ENCODE measurements at regions not wholly inside any gene's neighbourhood (a gene's known extent, or its start where the extent isn't known, plus 50 kb on each side); places are given as distances from the start of the nearest gene placed in this dataset.

GRCh38 chr9:107945493-107945892 is 455.9 kb upstream of the KLF4 start:
- no peak for DNase-seq (ENCODE audit: low read depth)
- no peak for FAIRE-seq
- no peaks in the 10 kb centered on the region for H3K27me3 ChIP-seq (ENCODE audit: control insufficient read depth, insufficient read depth, low read length)
- no peaks in the 10 kb centered on the region for H3K36me3 ChIP-seq (ENCODE audit: control insufficient read depth, insufficient read depth, low read length)
- no peak overlapping the region for H3K4me3 ChIP-seq (ENCODE audit: low read depth, low read length)
- TF ChIP-seq, protein P1, sequence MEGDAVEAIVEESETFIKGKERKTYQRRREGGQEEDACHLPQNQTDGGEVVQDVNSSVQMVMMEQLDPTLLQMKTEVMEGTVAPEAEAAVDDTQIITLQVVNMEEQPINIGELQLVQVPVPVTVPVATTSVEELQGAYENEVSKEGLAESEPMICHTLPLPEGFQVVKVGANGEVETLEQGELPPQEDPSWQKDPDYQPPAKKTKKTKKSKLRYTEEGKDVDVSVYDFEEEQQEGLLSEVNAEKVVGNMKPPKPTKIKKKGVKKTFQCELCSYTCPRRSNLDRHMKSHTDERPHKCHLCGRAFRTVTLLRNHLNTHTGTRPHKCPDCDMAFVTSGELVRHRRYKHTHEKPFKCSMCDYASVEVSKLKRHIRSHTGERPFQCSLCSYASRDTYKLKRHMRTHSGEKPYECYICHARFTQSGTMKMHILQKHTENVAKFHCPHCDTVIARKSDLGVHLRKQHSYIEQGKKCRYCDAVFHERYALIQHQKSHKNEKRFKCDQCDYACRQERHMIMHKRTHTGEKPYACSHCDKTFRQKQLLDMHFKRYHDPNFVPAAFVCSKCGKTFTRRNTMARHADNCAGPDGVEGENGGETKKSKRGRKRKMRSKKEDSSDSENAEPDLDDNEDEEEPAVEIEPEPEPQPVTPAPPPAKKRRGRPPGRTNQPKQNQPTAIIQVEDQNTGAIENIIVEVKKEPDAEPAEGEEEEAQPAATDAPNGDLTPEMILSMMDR (IDR thresholded peaks at IDR 0.05; ENCODE audit: insufficient read depth, low read length, severe bottlenecking): no peak

- no peak overlapping the region for H3K4me3 ChIP-seq (ENCODE audit: low read depth, low read length)
- no peaks in the 10 kb centered on the region for H3K27me3 ChIP-seq (ENCODE audit: control insufficient read depth, insufficient read depth, low read length)
- H3K36me3 ChIP-seq (ENCODE audit: control insufficient read depth, insufficient read depth, low read length): no peaks in the 10 kb centered on the region
- no peak for DNase-seq (ENCODE audit: low read depth)
- FAIRE-seq: no peak
- TF ChIP-seq, protein P1 (IDR thresholded peaks at IDR 0.05; ENCODE audit: insufficient read depth, low read length, severe bottlenecking): no peak
Observed at GRCh38 chr9:107944387-107944786, 454.8 kb upstream of the KLF4 start.

GRCh38 chr9:107943901-107944300 is 454.3 kb upstream of the KLF4 start:
- FAIRE-seq (no peak), DNase-seq (ENCODE audit: low read depth) (no peak)
- TF ChIP-seq, protein P1 (IDR thresholded peaks at IDR 0.05; ENCODE audit: insufficient read depth, low read length, severe bottlenecking): no peak
- H3K27me3 ChIP-seq (ENCODE audit: control insufficient read depth, insufficient read depth, low read length): no peaks in the 10 kb centered on the region
- no peak overlapping the region for H3K4me3 ChIP-seq (ENCODE audit: low read depth, low read length)
- no peaks in the 10 kb centered on the region for H3K36me3 ChIP-seq (ENCODE audit: control insufficient read depth, insufficient read depth, low read length)

DNA sequence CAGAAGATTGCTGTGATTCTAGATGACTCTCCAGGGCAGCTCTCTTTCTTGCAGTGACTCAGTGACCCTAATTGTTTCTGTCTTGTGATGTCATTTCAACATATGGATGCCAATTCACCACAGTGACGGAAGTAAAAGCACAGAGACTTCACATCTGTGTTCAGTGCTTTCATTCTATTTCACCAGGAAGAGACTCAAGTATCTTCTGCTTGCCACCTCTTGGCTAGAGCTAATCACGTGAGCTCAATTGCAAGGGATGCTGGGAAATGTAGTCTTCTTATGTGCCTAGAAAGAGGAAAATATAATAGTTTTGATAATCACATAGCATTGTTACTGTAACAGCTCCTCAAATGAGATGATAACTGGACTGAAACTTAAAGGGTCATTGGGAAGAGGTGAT is 453.3 kb upstream of the KLF4 start:
- DNase-seq (ENCODE audit: low read depth): no peak

DNA sequence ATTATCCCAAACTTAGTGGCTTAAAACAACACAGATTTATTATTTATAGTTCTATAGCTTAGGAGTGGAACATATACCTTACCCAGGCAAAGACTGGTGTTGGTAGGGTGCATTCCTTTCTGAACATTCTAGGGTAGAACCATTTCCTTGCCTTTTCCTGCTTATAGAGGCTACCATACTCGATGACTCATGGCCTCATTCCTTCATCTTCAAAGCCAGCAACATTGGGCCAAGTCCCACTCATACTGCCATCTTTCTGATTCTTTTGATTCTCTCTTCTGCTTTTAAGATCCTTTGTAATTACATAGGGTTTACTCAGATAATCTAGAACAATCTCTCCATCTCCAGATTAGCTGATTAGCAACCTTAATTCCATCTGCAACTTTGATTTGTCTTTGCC is 452.7 kb upstream of the KLF4 start:
- TF ChIP-seq, protein P1 (IDR thresholded peaks at IDR 0.05; ENCODE audit: insufficient read depth, low read length, severe bottlenecking): no peak
- Histone ChIP-seq H3K36me3 (ENCODE audit: control insufficient read depth, insufficient read depth, low read length) (no peaks in the 10 kb centered on the region), H3K27me3 (ENCODE audit: control insufficient read depth, insufficient read depth, low read length) (no peaks in the 10 kb centered on the region), H3K4me3 (ENCODE audit: low read depth, low read length) (no peak overlapping the region)
- peak; percentile 23 for DNase-seq (ENCODE audit: low read depth)
- no peak for FAIRE-seq

More for the DNA sequence above, 453.3 kb upstream of the KLF4 start:
- TF ChIP-seq, protein P1 (IDR thresholded peaks at IDR 0.05; ENCODE audit: insufficient read depth, low read length, severe bottlenecking): no peak
- H3K36me3 ChIP-seq (ENCODE audit: control insufficient read depth, insufficient read depth, low read length): no peaks in the 10 kb centered on the region
- no peak for FAIRE-seq
- H3K4me3 ChIP-seq (ENCODE audit: low read depth, low read length): no peak overlapping the region
- no peaks in the 10 kb centered on the region for H3K27me3 ChIP-seq (ENCODE audit: control insufficient read depth, insufficient read depth, low read length)

Data from bronchial epithelial cell (primary cell).